HG03442 (cell line): ENCODE measurements at regions not wholly inside any gene's neighbourhood (a gene's known extent, or its start where the extent isn't known, plus 50 kb on each side); places are given as distances from the start of the nearest gene placed in this dataset.
"Not testable (repeated sequence)": the region's sequence is repeated elsewhere in the genome, so short reads cannot be mapped to it uniquely, and the experiment has no call there.

Experiments
- ATAC-seq: cut with Tn5 transposase; IDR thresholded peaks from one replicate; pipeline ENCODE4 v1.9.1; 2021; ENCODE audit warnings: mild to moderate bottlenecking, moderate library complexity; ENCODE audit not compliant: unreplicated experiment

DNA sequence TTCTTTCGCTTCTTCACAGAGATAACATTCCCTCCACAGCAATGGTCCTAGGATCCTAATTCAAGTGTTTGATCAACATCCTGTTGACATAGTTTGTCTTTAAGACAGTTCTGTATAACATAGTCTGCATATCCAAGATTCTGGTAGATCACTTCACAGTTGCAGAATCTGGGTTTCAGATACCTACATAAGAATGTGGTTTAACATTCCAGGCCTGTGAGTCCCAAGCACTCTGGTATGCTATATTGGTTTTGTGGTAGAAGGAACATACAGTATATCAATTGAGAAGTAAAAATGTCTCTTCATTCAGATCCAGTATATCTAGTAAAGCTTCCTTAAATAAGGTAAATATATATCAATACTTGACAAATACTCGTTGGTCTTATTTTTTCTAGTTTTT, 914.2 kb upstream of the CDH6 start:
- no peak for ATAC-seq

DNA sequence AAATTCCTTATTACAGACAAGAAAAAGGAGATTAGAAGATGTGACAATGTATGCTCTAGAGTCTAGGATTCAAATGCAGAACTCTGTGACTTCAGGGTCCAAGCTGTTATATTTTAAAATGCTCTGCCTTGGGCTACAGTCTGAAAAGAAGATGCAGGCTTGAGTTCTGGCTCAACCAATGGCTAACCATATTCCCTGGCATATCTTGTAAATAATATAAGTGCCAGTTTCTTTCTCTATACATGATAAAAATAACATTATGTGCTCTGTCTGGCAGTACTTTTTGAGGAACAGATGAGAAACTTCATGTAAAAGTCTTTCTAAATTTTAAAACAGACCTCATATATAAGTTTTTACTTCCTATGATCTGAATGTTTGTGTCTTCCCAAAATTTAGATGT, 926.5 kb upstream of the CDH6 start:
- no peak for ATAC-seq

DNA sequence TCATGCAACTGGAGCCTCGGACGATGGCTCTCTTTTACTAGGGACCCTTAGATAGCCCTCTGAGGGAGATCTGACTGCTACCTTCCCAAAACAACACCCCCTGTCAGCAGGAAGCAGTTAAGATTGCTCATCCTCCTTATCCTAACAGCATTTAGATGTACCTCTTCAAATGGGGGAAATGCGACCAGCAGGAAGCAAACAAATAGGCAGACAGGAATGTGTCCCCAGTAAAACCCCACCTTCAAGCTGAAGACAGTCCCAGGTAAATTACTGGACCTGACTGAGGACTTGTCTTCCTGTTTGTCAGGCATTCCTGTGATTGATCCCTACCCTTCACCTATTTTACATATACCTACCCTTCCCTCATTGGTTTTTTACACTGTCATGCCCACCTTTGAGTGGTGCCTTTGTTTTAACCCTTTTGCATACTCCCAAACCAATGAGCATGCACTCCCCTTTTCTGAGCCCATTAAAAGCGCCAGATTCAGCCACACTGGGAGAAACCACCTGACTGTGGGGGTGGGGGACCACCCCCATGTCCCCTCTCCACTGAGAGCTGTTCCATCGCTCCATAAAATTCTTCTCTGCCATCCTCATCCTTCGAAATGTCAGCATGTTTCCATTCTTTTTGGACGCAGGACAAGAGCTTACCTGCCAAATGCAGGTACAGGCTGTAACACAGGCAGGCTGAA, 954.0 kb upstream of the CDH6 start:
- ATAC-seq, result no peak

DNA sequence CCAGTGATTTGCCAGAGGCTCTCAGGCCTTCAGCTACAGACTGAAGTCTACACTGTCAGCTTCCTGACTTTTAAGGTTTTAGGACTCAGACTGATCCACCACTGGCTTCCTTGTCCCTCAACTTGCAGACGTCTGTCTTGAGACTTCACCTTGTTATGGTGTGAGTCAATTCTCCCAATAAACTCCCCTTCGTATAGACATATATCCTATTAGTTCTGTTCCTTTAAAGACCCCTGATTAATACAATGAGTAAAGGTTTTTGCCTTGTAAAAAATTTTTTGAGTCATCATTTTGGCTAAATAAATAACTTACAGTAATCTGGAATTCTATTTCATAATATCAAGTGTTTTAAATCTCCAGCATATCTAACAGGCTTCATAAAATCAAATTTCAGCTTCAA, 956.3 kb upstream of the CDH6 start:
- no peak for ATAC-seq

DNA sequence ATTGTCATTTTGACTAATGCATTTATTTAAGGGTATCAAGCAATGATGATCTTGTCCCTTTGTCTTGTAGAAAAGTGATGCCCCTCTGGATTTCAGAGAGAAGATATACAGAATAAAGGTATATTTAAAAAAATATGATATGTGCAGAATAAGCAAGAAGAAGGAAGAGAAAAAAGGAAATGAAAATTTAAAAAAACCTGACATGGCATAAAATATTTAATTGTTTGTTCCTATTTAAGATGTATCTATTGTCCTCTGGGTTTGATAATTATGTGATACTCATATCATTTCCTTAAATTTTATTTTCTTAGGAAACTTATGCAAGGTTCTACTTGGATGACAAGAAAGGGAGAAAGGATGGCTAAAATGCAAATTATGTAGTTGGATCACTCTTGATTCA, 983.7 kb upstream of the CDH6 start:
- ATAC-seq, result no peak

DNA sequence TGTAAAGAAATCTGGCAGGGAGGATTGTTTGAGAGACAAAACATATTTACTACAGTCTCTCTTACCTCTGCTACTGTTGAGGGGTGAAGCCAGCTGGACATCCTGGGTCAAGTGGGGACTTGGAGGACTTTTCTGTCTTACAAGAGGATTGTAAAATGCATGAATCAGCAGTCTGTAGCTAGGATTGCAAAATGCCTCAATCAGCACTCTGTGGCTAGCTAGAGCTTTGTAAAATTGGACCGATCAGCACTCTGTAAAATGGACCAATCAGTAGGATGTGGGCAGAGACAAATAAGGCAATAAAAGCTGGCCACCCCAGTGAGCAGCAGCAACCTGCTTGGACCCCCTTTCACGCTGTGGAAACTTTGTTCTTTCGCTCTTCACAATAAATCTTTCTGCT, 995.8 kb upstream of the CDH6 start:
- no peak for ATAC-seq

DNA sequence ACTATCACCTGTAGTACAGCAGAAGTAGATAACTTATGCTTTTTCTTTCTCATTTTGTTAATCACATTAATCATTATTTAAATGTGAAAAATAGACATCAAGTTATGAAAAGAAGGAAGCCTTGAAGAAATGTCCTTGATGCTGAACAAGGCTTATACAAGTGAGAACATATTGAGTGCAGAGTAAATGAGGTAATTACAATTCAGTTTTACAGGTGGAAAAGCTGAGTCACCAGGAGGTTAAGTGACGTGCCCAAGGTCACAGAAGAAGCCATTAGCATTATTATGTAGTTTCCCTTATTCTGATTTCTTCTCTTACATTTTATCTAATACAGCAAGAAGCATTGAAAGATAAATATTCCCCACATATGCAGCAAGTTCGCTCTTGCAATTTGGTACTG, 998.5 kb upstream of the CDH6 start:
- no peak for ATAC-seq

DNA sequence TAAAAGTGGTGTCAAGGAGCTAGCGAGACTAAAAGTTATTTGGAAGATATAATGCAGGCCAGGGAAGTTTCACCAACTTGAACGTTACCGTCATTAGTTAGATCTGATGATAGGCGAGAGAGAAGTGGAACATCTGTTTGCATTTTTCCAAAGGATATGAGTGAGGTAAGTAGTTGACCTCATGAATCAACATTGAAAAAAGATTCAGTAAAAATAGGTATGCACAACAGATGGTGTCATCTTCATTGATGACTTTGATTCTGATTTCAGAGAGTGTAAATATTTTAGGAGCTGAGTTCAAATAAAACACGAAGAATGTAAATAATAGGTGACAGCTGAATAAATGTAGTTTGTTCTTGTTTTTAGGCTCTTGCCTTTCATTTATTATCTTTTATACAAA, 998.9 kb upstream of the CDH6 start:
- no peak for ATAC-seq

DNA sequence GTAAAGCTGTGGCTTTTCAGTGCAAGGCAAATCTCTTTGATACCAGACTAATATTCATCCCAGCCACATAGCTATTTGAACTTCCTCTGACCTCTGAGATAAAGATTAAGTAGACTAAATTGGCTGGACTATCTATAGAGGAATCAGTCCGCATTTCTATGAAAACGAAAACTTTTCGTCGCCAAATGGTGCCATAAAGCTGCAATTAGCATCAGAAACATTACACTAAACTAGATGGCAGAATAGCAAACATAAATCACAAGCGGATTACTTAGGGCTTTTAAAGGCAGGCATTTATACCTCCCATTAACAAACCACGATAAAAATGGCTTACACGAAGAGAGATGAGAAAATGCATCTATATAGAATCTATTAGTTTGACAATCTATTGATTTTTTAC, 1009.7 kb upstream of the CDH6 start:
- no peak for ATAC-seq

DNA sequence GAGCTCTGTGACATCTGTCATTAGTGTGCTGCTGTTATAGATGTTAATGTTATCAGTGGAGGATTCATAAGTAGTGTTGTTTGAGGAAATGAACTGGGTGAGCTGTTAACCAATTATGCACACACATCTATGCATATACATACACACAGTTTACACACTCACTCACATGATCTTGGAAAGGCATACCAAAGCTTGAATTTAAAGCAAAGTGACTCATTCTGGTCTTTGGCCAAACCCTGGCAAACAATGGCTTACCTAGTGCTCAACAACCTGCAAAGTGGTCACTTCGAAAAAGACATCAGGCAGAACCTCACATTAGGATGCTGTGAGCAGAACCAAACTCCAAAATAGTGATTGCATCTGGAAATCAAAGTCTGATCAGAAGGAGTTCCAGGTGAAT, 1037.3 kb upstream of the CDH6 start:
- no peak for ATAC-seq

DNA sequence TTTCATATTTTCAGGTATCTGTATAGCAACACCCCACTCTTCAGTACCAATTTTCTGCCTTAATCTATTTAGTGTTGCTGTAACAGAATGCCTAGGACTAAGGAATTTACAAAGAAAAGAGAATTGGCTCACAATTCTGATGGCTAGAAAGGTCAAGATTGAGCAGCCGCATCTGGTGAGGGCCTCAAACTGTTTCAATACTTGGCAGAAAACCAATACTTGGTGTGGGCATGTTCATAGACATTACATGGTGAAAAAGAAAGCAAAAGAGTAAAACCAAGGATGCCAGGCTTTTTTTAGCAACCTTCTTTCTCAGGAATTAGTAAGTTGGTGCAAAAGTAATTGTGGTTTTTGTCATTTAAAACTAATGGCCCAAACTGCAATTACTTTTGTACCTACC, 1041.1 kb upstream of the CDH6 start:
- no peak for ATAC-seq

DNA sequence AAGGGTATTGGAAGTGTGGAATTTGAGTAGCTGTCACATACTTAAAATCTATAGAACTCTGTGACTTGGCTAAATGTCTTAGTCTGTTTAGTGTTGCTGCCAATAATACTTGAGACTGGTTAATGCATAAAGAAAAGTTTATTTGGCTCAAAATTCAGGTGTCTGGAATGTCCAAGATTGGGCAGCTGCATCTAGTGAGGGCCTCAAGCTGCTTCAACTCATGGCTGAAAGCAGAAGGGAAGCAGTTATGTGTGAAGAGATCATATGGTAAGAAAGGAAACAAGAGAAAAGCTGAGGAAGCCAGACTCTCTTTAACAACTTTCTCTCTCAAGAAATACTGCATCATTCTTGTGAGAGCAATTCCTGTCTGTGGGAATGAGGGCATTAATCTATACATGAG, 1043.3 kb upstream of the CDH6 start:
- ATAC-seq, result no peak

DNA sequence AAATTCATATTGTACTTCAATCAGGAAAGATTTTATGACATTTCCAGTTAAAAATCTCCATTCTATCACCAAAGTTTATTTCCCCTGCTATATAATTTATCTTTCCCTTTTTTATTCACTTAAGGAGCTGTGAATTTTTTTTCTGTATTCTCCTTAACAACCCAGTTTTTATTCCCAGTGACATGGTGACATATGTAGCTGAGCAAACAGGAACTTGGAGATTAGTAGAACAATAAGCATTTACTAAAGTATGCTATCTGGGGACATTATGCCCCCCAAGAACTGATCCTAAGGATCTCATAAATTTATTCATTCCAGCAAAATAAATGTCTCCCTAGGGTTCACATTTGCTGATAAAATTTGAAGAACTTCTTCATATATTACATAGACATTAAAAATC, 1044.0 kb upstream of the CDH6 start:
- no peak for ATAC-seq

DNA sequence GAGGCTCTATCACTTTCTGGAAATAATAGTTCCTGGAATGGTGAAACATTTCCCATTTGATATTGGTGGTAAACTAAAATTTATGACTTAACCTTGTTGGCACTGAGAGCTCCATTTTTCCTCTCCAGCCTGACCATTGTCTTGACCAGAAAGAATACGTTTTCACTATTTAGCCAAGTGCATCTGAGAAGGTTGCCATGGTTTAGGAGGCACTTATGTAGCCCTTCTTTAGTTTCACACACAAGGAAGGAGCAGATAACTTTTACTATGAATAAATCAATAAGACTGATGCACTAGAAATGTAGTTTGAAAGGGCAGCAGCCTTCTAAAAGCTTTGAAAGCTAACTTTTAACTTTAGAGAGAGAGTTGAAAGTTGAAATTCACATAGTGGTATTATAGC, 1045.5 kb upstream of the CDH6 start:
- ATAC-seq, result no peak

DNA sequence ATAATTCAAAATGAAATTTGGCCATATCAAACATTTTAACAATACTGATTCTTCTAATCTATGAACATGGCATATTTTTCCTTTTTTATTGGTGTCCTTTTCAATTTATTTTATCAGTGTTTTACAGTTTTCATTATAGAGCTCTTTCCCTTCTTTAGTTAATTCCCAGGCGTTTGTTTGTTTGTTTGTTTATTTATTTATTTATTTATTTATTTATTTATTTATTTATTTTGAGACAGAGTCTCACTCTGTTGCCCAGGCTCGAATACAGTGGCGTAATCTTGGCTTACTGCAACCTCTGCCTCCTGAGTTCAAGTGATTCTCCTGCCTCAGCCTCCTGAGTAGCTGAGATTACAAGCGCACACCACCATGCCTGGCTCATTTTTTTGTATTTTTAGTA, 1049.4 kb upstream of the CDH6 start:
- ATAC-seq, result not testable (repeated sequence)

DNA sequence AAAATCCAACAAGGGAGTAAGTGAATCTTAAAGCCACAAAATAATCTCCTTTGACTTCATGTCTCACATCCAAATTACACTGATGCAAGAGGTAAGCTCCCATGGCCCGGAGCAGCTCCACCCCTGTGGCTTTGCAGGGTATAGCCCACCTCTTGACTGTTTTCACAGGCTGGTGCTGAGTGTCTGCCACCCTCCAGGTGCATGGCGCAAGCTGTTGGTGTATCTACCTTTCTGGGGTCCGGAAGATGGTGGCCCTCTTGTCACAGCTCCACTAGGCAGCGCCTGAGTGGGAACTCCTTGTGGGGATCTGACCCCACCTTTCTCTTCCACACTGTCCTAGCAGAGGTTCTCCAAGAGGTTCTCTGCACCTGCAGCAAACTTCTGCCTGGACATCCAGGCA, 1051.1 kb upstream of the CDH6 start:
- no peak for ATAC-seq

DNA sequence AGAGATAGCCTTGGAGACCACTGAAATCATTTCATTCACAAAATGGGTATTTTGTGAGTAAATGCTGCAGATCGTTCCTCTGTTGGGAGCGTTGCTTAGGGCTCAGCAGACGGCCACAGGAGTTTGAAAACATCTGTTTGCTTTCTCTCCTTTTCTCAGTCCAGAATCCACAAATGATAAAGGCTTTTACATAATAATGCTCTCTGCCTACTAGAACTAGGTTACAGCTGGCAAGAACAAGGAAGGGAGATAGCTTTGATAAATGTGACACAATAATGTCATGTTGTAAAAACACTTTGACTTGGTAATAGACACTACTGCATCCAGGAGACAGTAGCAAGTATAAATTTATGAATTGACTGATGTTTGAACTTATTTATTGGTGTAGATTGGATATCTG, 1072.4 kb upstream of the CDH6 start:
- ATAC-seq, result no peak

DNA sequence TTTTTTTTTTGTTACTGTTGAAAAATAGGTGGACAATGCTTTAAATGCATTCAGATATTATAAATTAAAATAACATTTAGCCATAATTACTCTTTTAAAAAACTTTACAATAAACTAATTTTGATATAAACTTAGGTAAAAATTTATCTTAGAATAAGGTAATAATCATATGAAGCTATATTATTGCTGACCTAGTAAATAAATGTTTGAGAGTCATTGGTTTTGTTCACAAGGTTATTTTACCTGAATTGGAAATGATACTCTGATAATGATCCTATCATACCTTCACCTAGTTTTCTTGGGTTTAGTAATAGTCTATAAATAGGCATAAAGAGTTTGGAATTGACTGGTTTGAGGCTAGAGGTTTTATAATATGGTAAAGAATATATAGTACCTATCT, 1076.4 kb upstream of the CDH6 start:
- ATAC-seq, result no peak

DNA sequence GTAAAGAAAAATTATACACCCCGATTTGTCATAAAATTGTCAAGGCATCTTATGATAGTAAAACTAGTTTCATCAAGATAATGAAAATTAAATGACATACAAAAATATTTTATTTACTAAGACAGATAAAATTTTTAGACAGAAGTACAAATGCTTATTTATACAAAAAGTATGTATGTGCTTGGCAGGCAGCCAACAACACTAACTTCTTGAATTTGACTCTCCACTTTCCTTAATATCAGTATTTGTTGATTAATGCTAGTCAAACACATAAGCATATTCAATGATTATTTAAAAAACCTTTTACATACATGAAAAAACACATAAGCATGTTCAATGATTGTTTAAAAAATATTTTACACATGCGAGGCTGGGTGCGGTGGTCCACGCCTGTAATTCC, 1079.9 kb upstream of the CDH6 start:
- no peak for ATAC-seq

DNA sequence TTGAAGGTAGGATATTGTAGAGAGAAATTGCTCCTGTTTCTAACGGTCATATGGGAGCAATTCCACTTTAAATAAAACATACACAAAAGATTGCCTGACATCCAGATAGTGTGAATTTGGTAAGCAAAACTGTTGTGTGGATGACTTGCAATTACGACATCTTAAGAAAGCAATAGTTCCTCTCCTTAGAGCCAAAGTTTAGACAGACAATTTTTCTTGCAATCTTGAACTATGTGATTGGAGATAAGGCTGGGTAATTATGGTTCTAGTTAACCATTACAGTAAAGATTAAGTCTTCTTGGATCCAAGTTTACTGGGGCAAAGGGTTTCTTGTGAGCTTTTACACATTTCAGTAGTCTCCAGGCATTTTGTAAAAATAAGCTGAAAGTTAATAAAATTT, 1080.6 kb upstream of the CDH6 start:
- ATAC-seq, result no peak

DNA sequence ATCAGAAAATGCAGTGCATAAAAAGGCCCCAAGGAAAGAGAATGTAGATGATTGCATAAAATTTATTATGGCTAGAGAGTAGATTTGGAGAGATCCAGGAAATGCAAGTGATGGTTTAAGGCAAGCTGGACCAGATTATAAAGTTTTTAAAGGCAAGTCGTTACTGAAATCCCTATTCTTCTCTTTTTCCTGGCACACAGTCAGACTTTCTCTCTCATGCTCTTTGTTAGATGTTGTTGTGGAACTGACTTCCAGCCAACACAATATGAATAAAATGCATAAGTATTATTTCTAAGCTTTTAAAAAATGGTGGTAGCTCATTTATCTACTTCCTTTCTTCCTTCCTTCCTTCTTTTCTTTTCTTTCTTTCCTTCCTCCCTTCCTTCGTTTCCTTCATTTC, 1085.4 kb upstream of the CDH6 start:
- ATAC-seq, result no peak

DNA sequence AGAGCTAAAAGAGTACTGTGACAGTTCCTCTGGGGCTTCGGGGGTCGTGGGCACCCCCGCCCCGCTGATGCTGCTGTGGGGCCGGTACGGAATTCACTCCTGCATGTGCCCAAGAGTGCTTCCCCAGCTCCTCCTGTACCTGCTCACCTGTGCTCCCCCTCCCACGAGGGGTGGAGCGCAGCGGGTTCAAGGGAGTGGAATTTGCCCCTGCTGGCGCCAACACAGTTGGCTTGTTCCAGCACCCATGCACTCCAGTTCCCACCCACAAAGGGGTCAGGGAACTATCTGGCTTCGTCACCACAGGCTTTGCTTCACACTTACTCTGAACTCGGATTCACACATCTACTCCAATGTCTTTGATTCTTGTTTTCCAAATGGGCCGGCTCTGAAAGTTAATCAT, 1086.9 kb upstream of the CDH6 start:
- ATAC-seq, result no peak

DNA sequence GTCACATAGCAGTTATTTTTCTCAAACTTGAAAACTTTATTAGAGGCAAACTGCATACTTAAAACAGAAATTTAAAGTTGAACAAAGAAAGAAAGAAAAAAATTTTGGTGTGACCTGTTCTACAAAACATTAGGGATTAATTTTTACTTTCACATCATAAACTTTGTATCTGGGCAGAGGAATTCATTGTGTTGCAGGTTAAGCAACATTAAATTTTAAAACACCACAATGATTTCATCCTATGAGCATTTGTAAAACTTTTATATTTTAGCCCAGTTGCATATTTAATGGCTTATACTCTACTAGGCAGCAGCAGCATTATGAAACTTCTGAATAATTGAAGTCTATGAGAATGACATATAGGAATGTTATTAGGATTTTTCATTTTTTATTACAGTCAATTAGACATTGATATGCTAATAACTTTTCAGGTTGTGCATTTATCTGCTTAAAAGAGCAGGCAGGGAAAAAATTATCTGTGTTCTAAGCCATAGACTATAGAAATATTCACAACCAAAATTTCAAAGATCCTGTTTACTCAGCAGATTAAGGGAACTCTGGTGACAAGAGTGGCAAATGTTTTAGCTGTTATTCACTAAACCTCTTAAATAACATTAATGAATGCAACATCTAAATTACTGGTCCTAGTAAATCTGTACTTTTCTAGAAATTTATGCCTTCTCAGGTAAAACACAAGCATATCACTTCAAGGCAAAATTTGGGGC, 1088.5 kb upstream of the CDH6 start:
- ATAC-seq, result no peak
